Astrocyte of the hippocampus (primary cell): ENCODE measurements at regions not wholly inside any gene's neighbourhood (a gene's known extent, or its start where the extent isn't known, plus 50 kb on each side); places are given as distances from the start of the nearest gene placed in this dataset.

Experiments used
- DNase-seq: peaks from one replicate; pipeline ENCODE4 v3.0.0; 2011; ENCODE audit warnings: low read depth, low spot score

GRCh38 chr11:115709297-115709696 is 205.1 kb upstream of the CADM1 start:
- no peak for DNase-seq

GRCh38 chr11:115707180-115707905 is 203.1 kb upstream of the CADM1 start:
- peak; percentile 68 for DNase-seq

GRCh38 chr11:115706626-115707135 is 202.5 kb upstream of the CADM1 start:
- peak; percentile 37 for DNase-seq

DNA sequence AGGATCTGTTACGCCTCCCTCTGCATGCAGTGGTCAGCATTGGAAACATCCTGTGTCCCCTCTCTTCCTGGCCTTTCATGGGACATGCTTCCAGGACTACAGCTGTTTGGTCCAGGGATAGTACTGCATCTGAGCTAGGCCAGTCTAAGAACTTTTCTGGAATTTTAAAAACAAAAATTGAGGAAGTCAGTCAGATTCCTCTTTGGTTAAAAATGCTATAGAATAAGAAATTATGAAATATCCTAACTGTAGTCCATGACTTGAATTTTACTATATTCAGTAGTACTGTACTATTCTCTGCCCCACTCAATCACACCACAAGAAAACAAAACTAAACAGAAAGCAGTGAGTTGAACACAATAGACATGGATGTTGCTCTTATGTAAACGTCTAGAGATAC is 201.0 kb upstream of the CADM1 start:
- DNase-seq, result no peak

DNA sequence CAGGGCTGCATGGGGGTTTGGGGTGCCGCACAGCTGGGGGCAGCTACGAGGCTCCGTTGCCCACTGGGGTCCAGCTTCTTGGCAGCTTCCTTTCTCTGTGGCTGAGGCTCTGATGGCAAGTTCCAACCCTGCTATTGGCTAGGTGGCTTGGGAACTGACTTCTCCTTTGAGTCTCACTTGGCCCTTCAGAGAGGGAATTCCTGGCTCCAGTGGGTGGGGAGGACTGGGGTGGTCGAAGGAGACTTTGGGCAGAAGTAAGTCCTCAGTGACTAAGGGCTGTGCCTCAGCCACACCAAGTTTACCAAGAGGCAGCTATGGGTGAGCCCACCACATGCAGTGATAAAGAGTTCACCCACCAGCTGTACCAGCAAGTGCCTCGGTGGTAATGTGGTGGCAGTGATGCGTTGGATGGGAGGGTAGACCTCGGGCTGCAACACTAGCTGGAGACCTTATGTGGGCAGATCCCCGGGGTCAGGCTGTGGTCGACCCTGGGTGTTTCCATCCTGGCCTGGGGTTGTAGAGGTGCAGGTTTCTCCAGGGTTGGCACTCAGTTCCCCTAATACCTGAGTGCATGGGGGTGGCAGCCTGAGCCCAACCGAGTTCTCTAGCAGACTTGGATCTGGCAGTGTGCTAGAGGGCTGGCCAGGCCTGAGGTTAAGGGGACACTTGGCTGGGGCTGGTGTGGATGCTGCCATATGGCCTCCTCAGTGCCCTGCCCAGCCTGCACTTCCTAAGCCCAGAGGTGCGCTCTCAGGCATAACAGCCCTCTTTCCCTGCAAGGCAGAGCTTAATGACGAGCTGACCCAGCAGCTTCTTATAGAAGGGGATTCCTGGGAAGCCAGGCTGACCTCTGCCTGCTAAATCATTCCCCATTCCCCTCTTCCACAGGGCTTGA is 197.0 kb upstream of the CADM1 start:
- DNase-seq, result no peak

DNA sequence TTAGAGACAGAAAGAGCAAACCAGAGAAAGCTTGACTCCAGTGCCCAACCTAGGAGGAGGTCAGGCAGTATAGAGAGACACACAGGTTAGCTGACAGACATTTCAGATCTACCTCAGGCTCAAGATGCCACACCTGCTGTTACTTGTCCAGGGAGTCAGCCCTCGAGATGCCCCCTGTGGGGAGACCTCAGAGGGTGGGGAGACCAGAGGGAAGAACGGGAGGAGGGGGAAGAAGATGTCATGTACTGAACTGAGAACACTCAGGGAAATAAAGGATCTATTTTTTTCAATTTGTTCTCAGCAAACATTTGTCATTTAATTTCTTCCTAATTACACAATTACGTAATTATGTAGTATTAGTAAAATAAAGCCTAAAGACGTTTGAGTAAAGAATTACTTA is 196.3 kb upstream of the CADM1 start:
- DNase-seq, result no peak

GRCh38 chr11:115699733-115700132 is 195.5 kb upstream of the CADM1 start:
- peak; percentile 98 for DNase-seq

GRCh38 chr11:115699326-115699725 is 195.1 kb upstream of the CADM1 start:
- DNase-seq, result no peak

DNA sequence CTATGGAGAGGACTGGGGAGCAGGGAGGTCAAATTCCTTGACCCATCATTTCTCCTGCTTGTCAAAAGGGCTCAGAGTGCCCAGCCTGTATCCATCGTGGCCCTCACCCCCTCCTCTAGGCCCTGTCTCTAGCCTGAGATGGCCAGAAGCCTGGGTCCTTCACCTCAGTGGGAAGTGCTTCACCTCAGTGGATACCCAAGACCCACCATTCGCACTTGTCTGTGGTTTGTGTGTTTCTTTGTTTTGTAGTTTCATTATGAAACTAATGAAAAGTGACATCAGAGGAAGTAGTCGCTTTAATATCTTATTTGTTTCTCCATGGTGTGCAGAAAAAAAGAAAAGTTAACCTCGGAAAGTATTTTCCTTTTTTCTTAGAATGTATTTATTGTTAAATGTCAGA is 194.0 kb upstream of the CADM1 start:
- no peak for DNase-seq

- DNase-seq, result no peak
These were observed 192.3 kb upstream of the CADM1 start for GRCh38 chr11:115696563-115696962.

- DNase-seq, result no peak
These were observed 191.6 kb upstream of the CADM1 start for GRCh38 chr11:115695677-115696364.

DNA sequence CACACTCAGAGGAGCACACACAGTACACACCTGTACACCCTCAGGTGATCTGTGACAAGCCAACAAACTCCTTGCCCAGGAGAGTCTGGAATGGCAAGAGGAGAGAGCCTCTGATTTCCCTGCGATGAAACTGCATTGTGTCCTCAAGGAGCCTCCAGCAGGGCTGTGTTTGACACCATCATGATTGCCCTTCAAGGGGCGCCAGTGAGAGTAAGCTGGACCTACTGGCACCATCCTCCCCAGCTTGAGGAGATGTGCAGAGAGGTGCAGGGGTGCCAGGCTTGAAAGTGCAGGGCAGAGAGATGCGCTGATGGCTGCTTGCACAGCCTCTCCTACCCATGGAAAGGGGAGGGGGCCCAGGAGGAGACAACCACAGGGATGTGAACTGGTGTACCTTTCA is 188.8 kb upstream of the CADM1 start:
- no peak for DNase-seq

DNA sequence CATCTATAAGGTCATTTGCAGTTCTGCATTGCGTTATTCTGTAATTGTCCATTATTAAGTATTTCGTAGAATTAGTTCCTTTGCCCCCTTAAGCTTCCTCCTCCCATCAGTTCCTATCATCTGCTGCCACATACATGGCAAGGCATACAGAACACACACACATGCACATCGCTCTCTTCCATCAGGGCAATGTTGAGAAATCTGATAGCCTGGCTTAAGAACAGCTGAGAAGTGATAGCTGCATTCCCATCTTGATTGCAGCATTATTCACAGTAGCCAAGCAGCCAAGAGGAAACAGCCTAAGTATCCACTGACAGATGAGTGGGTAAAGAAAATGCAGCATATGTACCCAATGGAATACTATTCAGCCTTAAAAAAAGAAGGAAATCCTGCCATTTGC is 186.8 kb upstream of the CADM1 start:
- no peak for DNase-seq

DNA sequence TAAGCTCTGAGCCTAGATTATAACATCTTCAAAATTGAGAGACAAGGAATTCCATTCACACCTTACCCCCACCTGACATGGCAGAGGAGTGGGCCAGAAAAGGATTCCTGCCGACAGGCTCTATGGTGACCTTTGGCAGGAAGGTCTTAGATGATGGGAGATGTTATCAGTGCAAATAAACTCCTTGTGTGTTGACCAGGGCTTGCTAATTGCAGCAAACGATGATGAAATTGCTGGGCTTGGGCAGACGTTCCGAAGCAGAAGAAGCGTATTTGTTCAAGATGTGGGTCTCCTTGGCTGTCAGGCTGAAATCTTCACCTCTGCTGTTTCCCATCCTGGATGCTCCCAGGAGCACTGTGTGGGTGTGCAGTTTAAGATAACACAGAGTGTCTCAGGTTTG is 183.7 kb upstream of the CADM1 start:
- DNase-seq, result no peak

- no peak for DNase-seq
These were observed 180.5 kb upstream of the CADM1 start for GRCh38 chr11:115684699-115685098.

DNA sequence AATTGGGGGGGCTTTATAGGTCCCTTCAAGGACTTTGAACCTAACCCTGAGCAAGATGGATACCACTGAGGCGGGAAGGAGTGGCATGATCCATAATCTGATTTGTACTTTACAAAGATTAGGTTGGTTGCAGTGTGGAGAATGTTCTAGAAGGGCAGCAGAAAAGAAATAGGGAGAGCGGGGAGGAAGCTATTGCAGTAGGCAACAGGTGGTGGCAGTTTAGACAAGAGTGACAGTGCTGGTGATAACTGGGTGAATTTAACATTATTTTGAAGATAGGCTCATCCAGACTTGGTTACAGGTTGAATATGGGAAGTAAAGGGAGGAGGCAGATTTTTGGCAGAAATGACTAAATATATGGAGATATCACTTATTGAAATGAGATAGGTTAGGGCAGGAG is 179.9 kb upstream of the CADM1 start:
- DNase-seq, result no peak

DNA sequence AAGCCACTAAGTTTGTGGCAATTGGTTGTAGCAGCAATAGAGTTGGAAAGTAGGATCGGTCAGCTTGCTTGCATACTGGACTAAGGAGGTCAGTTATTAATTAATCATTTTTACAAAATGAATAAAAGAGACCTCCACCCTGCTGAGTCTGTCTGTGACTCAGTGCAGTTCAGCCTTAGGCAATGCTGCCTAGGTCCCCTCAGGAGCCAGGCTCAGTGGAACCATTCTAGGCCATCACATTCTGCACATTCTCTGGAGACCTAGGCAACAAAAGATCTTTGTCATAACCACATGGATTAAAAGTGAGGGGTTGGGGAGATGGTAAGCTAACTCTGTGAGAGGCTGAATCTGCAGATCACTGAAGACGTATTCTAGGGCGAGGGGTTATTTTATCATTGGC is 178.7 kb upstream of the CADM1 start:
- no peak for DNase-seq

- no peak for DNase-seq
These were observed 177.9 kb upstream of the CADM1 start for GRCh38 chr11:115682101-115682500.

- DNase-seq, result no peak
These were observed 175.7 kb upstream of the CADM1 start for GRCh38 chr11:115679945-115680344.

- DNase-seq, result no peak
These were observed 174.7 kb upstream of the CADM1 start for GRCh38 chr11:115678942-115679341.

DNA sequence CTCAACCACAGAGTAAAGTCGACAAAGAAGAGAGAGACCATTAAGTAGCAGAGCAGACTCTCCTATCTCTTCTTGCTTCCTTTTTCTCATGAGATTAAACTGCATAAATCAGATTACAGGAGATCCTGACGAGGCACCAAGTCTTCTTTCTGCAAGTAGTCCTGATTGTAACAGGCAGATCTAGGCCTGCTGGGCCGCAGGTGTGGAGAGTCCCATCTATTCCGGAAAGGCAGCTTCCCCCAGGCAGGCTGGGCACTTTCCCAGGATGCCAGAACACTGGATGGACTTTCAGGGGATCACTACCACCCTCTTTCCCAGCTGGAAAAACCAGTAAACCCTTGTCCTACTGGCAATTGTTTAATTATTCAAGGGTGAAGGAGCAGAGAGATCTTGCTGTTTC is 173.0 kb upstream of the CADM1 start:
- no peak for DNase-seq

DNA sequence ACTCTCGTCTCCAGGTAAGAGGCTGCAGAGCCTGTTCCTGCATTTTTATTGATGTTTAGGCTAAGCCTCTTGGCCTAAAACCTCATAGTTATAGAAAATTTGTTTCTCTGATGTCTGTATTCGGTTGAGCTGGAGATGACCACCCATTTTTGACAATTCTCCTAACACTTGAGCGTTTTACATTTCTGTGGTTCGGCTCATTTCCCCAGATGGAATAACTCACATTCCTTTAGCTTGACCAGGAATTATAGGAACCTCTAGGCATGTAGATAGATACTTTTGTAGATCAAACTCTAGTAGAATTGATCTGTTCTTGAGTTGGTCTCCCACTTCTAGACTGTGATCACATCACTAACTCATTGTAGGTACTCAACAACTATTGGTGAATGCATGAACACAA is 172.6 kb upstream of the CADM1 start:
- peak; percentile 88 for DNase-seq
